ENCODE measurements at regions not wholly inside any gene's neighbourhood (a gene's known extent, or its start where the extent isn't known, plus 50 kb on each side); places are given as distances from the start of the nearest gene placed in this dataset.

DNA sequence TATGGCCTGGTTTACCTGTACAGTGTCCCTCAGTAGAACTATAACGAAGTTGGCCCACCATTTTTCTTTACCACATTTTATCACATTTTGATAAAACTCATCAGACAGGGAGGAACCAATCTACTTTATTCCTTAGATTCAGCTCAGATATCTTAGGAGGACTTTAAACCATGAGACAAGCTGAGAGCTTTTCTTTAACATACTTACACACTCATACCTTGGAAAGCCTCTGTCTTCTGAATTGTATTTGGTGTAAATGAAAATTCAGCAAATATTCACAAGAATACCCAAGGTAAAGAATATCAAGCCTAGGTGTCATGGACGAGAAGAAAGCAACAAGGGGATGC, 313.2 kb downstream of the ENC1 start:
- DNase-seq (ENCODE audit: extremely low read depth, low read depth, low spot score), result no peak

- DNase-seq (ENCODE audit: extremely low read depth, low read depth, low spot score), result peak; percentile 56
Observed at GRCh38 chr5:74326571-74327338, 313.8 kb downstream of the ENC1 start.

- no peak for DNase-seq (ENCODE audit: extremely low read depth, low read depth, low spot score)
Observed at GRCh38 chr5:74325866-74326265, 314.7 kb downstream of the ENC1 start.

GRCh38 chr5:74324556-74324955, 316.0 kb downstream of the ENC1 start:
- DNase-seq (ENCODE audit: extremely low read depth, low read depth, low spot score), result no peak

- no peak for DNase-seq (ENCODE audit: extremely low read depth, low read depth, low spot score)
Observed at GRCh38 chr5:74322944-74323343, 317.6 kb downstream of the ENC1 start.

DNA sequence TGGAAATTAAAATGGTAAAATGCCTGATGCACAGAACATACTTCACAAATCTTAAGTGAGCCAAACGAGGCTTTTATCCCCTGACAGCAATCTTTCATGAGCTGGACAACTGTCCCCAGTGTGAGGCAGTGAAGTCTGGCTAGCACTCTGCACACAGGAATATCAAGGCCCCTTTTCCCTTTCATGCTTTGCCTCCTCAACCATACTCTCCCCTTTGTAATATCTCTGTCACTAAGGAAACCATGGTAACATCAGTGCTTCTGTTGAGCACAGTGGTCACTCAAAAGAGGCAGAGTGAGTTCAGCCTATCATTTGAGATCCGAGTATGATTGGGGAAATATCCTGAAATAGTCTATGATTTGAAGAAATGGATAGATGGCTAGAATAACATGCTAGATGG, 318.3 kb downstream of the ENC1 start:
- no peak for DNase-seq (ENCODE audit: extremely low read depth, low read depth, low spot score)

- DNase-seq (ENCODE audit: extremely low read depth, low read depth, low spot score), result no peak
Observed at GRCh38 chr5:74321326-74321725, 319.2 kb downstream of the ENC1 start.

DNA sequence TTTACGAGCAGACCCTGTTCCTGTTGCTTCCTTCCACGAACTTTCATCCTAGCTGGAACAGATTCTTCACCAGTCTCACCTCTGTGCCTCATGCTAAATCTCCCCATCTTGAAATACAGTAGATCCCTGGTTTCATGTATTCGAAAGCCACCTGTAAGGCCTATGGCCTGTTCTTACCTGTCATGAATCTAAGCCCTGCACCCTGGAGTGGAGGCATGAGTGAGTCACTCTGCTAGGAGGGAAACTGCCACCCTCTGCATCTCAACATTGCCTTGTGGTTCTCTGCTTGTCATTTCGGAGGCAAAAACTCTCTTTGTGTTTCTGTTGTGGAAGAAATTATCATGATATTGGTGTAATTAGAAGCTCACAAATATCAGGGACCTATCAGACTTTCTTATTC, 320.0 kb downstream of the ENC1 start:
- no peak for DNase-seq (ENCODE audit: extremely low read depth, low read depth, low spot score)

- DNase-seq (ENCODE audit: extremely low read depth, low read depth, low spot score), result no peak
Observed at GRCh38 chr5:74319076-74319475, 321.5 kb downstream of the ENC1 start.

DNA sequence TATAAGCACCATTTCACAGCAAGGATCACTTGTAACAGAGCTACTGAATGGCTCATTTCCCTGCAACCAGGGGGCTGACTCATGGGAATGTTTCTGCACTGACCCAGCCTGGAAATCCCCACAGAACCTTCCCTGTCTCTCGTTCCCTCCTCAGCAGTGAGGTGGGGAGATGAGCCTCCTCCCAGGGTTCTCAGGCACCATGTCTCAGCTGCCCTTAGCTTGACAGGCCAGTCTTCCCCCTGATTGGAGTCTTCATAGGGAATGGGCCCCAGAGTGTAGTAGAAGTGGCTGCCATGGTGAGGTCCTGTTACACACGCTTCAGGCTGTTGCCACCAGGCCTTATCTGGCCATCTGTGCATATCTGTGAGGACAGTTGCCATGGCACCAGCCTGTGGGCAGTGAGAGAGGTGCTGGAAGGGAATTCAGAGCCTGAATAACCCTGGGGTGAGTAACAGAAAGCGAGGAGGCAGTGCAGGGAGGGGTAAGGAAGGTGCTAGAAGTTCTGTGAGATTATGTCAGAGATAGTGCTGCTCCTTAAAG, 324.4 kb downstream of the ENC1 start:
- peak; percentile 71 for DNase-seq (ENCODE audit: extremely low read depth, low read depth, low spot score)

GRCh38 chr5:74314906-74315305, 325.6 kb downstream of the ENC1 start:
- no peak for DNase-seq (ENCODE audit: extremely low read depth, low read depth, low spot score)

DNA sequence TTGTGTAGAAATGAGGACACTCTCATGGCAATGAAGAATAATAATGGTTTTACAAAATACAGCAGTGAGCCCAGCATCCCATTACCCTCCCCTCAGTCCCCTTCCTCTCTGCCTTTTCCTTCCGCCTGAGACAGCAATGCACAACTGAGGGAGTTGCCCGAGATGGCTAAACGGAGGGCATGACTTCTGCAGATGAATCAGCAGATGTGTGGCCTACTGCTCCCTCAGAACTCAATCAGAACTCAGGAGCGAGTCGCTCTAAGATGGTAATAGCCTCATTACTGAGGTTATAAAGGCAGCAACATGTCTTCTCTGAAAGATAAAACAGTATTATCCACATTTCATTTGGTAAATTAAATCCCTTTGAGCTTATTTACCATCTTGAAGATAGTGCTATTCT, 326.6 kb downstream of the ENC1 start:
- DNase-seq (ENCODE audit: extremely low read depth, low read depth, low spot score), result no peak

DNA sequence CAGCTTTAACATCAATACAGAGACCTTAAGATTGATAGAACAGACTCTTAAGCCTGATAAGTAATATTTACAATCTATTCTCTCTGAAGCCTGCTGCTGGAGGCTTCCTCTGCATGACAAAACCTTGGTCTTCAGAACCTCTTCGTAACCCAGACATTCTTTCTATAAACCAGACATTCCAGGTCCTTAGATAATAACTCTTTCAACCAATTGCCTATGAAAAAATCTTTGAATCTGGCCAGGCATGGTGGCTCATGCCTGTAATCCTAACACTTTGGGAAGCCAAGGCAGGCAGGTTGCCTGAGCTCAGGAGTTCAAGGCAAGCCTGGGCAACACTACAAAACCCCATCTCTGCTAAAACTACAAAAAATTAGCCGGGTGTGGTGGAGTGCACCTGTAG, 327.8 kb downstream of the ENC1 start:
- no peak for DNase-seq (ENCODE audit: extremely low read depth, low read depth, low spot score)

- no peak for DNase-seq (ENCODE audit: extremely low read depth, low read depth, low spot score)
Observed at GRCh38 chr5:74311961-74312360, 328.6 kb downstream of the ENC1 start.

DNA sequence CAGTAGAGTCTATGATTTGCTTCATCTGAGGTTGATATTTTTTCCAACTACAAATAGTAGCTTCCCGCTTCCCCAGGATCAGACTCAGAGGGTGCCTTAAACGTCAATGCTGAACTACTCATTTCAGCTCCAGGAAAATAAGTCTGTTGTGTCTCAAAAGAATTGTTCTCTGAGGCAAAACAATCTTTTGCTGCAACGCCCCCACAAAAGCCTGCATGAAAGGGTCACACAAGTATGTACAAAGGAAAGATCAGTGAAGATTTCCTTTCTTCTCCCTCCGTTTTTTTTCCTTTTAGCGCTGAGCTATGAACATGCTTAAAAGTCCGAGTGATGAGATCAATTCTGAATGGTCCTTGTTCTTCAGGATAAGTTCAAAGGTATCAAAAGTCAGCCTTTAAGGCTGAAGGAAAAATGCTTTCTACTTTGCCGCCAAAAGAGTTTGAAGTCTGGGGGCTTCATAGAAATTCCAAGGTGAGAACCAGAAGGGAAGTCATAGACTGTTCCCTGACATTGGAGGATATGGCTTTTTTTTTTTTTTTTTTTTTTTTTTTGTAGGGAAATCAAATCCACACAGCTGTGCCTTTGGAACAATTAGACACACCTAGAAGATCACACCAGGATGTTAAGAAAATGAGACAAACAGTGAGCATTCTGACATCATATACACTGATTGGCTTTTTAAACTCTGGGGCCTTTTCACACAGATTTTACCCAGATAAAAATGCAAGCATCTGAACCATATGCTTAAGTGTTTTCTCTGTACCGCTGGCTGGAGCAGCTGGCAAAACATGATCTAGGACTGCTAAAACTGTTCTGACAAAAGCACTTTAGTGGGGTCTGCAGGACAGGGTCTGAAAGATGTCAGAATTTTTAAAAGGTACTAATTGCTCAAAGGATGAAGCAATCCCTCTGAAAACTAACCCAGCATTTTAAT, 329.3 kb downstream of the ENC1 start:
- no peak for DNase-seq (ENCODE audit: extremely low read depth, low read depth, low spot score)

DNA sequence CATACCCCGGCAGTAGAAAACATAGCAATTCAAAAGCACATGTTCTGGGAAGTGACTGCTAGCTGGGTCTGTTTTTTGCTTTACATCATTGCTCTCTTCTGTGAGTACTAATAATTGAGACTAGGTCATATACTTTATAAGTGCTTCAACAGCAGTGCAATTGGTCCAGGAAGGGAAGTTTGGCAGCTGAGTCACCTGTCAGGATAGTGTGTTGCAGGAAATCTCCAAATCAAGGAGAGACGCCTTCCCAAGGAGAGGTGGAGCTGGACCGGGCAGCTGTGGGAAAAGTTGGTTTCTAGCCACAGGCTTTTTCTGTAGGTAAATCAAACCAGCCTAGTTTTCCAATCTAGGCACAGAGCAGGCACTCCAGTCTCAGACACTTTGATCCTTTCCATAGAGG, 330.1 kb downstream of the ENC1 start:
- no peak for DNase-seq (ENCODE audit: extremely low read depth, low read depth, low spot score)

DNA sequence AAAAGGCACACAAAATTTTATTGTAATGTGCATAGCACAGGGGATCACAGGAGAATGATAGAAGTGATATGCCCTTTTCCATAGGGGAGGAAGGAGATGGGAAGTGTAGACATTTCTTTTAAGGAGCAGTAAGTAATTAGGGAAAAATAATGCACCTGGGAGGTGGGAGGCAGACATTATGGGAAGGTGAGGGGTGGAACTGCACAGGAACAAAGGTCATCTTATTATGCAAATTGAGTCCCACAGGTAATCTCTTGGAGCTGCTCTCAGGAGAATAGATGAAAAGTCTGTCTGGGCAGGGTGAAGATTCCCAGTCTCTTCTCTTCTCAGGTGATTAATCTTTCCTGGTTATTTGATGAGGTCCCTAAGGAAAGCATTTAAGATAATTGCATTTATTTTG, 331.5 kb downstream of the ENC1 start:
- no peak for DNase-seq (ENCODE audit: extremely low read depth, low read depth, low spot score)

DNA sequence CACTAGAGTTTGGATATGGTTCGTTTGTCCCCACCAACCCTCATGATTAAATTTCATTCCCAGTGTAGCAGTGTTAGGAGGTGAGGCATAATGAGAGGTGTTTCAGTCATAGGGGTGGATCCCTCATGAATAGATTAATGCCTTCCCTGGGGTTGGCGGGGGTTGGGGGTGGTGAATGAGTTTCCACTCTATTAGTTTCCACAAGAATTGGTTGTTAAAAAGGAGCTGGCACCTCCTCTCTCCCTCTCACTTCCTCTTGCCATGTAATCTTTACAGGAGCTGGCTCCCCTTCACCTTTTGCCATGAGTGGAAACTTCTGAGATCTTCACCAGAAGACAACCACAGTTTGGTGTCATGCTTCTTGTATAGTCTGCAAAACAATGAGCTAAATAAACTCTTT, 333.7 kb downstream of the ENC1 start:
- DNase-seq (ENCODE audit: extremely low read depth, low read depth, low spot score), result no peak

DNA sequence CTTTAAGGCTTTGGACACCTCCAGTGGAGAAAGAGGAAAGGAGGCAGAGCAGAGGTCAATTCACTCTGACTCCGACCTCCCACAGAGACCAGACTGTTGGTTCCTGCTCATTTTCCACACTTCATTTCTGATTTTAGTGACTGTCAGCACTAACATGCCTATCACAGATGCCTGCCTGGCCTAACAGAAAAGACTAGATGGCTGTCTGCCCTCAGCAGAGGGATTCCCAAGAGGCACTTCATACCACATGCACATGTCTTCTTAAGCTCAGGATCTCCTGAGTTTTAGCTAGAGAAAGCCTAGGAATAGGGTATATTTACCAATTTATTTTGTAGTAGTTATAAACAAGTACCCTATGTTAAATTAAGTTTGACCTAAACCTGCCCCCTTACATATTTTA, 336.0 kb downstream of the ENC1 start:
- DNase-seq (ENCODE audit: extremely low read depth, low read depth, low spot score), result no peak

GRCh38 chr5:74303578-74303977, 336.9 kb downstream of the ENC1 start:
- DNase-seq (ENCODE audit: extremely low read depth, low read depth, low spot score), result no peak

DNA sequence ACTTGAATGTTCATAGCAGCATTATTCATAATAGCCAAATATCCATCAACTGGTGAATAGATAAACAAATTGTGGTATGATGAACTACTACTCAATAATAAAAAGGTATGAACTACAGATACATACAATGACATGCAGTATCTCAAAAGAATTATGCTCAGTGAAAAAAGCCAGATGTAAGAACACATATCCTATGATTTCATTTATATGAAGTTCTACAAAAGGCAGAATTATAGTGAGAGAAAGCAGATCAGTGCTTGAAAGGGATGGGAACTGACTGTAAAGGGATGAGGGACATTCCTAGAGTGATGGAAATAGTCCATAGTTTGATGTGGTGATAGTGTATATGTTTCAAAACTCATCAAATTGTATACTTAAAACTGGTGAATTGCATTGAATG, 339.0 kb downstream of the ENC1 start:
- no peak for DNase-seq (ENCODE audit: extremely low read depth, low read depth, low spot score)

Measured in glomerular endothelial cell (primary cell).